Cardiac muscle cell (in vitro differentiated cells and primary cell): ENCODE measurements at regions not wholly inside any gene's neighbourhood (a gene's known extent, or its start where the extent isn't known, plus 50 kb on each side); places are given as distances from the start of the nearest gene placed in this dataset.
"Not testable (repeated sequence)": the region's sequence is repeated elsewhere in the genome, so short reads cannot be mapped to it uniquely, and the experiment has no call there.

ENCODE experiments used
- DNase-seq, 2 donors: peaks; one replicate each; pipeline versions ENCODE4 v3.0.0 to v3.0.0-alpha.2; 2010 to 2017; ENCODE audit warnings: low read depth in 1 of 2, low spot score in 1 of 2
- H3K27ac ChIP-seq: fragments of 200-600 bp; sonication (generic); 2 replicates; pipeline ENCODE4 v1.5.1; 2016
- H3K27me3 ChIP-seq: fragments of 200-600 bp; sonication (generic); 2 replicates; pipeline ENCODE4 v1.6.0; 2016; ENCODE audit warnings: control low read depth
- H3K36me3 ChIP-seq: fragments of 200-600 bp; sonication (generic); 2 replicates; pipeline ENCODE4 v1.5.1; 2016; ENCODE audit warnings: control low read depth
- H3K4me1 ChIP-seq: fragments of 200-600 bp; sonication (generic); 2 replicates; pipeline ENCODE4 v1.8.1; 2017; ENCODE audit warnings: low read depth, mild to moderate bottlenecking, mixed run types
- H3K4me3 ChIP-seq: fragments of 200-600 bp; sonication (generic); 2 replicates; pipeline ENCODE4 v1.5.1; 2016; ENCODE audit warnings: mild to moderate bottlenecking
- H3K9me3 ChIP-seq: fragments of 200-600 bp; sonication (generic); 2 replicates; pipeline ENCODE4 v1.5.1; 2017; ENCODE audit warnings: low read depth, mild to moderate bottlenecking, control low read depth
- CTCF ChIP-seq: IDR thresholded peaks from 2 replicates; pipeline ENCODE4 v1.5.1; 2012; ENCODE audit warnings: low read depth, mild to moderate bottlenecking, low read length

- Histone ChIP-seq H3K27ac (no peak overlapping the region), H3K9me3 (no peaks in the 10 kb centered on the region), H3K27me3 (peaks cover 13% of the 10 kb centered on the region), H3K4me3 (no peak overlapping the region), H3K4me1 (peaks cover 7% of the 10 kb centered on the region), H3K36me3 (no peaks in the 10 kb centered on the region)
- TF ChIP-seq CTCF, result no peak
- peak; percentile 65 to 72 for DNase-seq
These were observed 122.8 kb upstream of the RAB4A start for GRCh38 chr1:229148041-229148671.

- no peak for TF ChIP-seq CTCF
- no peak overlapping the region for H3K4me3 ChIP-seq
- no peak overlapping the region for H3K27ac ChIP-seq
- DNase-seq, result no peak
- H3K4me1 ChIP-seq, result peaks cover 7% of the 10 kb centered on the region
- peaks cover 13% of the 10 kb centered on the region for H3K27me3 ChIP-seq
- no peaks in the 10 kb centered on the region for H3K9me3 ChIP-seq
- H3K36me3 ChIP-seq, result no peaks in the 10 kb centered on the region
These were observed 122.2 kb upstream of the RAB4A start for GRCh38 chr1:229148743-229149142.

GRCh38 chr1:229149435-229149834 lies 121.5 kb upstream of the RAB4A start:
- no peak for TF ChIP-seq CTCF
- H3K27ac ChIP-seq, result no peak overlapping the region
- peaks cover 13% of the 10 kb centered on the region for H3K27me3 ChIP-seq

DNA sequence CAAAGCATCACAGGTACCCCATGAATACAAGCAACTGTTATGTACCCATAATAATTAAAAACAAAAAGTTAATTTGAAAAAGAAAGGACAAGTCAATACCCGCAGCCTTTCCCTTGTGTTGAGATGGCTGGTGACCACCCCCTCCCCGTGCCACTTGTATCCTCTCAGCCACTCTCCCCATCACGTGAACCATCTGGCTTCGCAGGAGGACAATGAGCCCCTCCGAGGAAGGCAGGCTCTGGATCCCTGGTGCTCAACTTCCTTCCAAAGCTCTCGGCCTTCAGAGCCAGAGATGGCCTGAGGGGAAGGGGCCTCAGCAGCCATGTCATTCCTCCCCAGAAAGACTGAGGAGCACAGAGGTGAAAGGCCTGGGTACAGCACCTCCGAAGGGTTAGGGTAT lies 120.4 kb upstream of the RAB4A start:
- no peaks in the 10 kb centered on the region for H3K9me3 ChIP-seq
- no peak overlapping the region for H3K4me3 ChIP-seq
- DNase-seq, result no peak
- no peak overlapping the region for H3K27ac ChIP-seq
- peaks cover 7% of the 10 kb centered on the region for H3K4me1 ChIP-seq
- H3K27me3 ChIP-seq, result peaks cover 20% of the 10 kb centered on the region
- no peak for TF ChIP-seq CTCF
- H3K36me3 ChIP-seq, result no peaks in the 10 kb centered on the region

More at GRCh38 chr1:229149435-229149834, 121.5 kb upstream of the RAB4A start:
- no peak overlapping the region for H3K4me3 ChIP-seq
- DNase-seq, result no peak
- H3K9me3 ChIP-seq, result no peaks in the 10 kb centered on the region
- peaks cover 7% of the 10 kb centered on the region for H3K4me1 ChIP-seq
- H3K36me3 ChIP-seq, result no peaks in the 10 kb centered on the region

DNA sequence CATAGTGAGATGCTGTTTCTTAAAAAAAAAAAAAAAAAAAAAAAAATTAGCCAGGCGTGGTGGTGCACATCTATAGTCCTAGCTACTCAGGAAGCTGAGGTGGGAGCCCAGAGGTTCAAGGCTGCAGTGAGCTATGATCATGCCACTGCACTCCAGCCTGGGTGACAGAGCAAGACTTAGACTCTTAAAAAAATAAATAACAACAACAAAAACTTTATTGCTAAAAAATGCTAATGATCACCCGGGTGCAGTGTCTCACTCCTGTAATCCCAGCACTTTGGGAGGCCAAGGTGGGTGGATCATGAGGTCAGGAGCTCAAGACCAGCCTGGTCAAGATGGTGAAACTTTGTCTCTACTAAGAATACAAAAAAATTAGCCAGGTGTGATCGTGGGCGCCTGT lies 119.5 kb upstream of the RAB4A start:
- not testable (repeated sequence) for H3K4me1 ChIP-seq, H3K27ac ChIP-seq, H3K4me3 ChIP-seq, H3K9me3 ChIP-seq, DNase-seq, H3K36me3 ChIP-seq
- peaks cover 20% of the 10 kb centered on the region for H3K27me3 ChIP-seq

GRCh38 chr1:229152311-229152710 lies 118.6 kb upstream of the RAB4A start:
- no peak for DNase-seq
- no peaks in the 10 kb centered on the region for H3K9me3 ChIP-seq

More at GRCh38 chr1:229152311-229152710, 118.6 kb upstream of the RAB4A start:
- H3K4me1 ChIP-seq, result peaks cover 7% of the 10 kb centered on the region
- peaks cover 12% of the 10 kb centered on the region for H3K27me3 ChIP-seq
- TF ChIP-seq CTCF, result no peak
- H3K36me3 ChIP-seq, result no peaks in the 10 kb centered on the region
- no peak overlapping the region for H3K4me3 ChIP-seq
- H3K27ac ChIP-seq, result no peak overlapping the region
